Activated CD8-positive, alpha-beta T cell treated with anti-CD3 and anti-CD28 coated beads, Interleukin-2, amount 10 ng/mL, durations not matched to agents 7 days and 5 days (primary cell): ENCODE measurements at regions not wholly inside any gene's neighbourhood (a gene's known extent, or its start where the extent isn't known, plus 50 kb on each side); places are given as distances from the start of the nearest gene placed in this dataset.

ENCODE experiments used
- ATAC-seq: fragments of 150-1000 bp; cut with Tn5 transposase; one replicate; pipeline ENCODE4 v1.10.0; 2021; ENCODE audit warnings: moderate library complexity
- CTCF ChIA-PET: fragments of 350-600 bp; sonication (Branson Sonifier 250); formaldehyde crosslinking; loops from one replicate; lab custom pipeline; 2021; ENCODE audit warnings: antibody characterized with exemption; lab: Charles Lee
- POLR2A ChIA-PET: fragments of 350-600 bp; sonication (Branson Sonifier 250); formaldehyde crosslinking; loops from one replicate; lab custom pipeline; 2021; ENCODE audit warnings: antibody characterized with exemption; lab: Charles Lee
- DNase-seq: peaks from one replicate; pipeline ENCODE4 v3.0.0-alpha.2; 2020
- H3K27ac Mint-ChIP-seq: one replicate; pipeline ENCODE4 v1.8.0; 2021; ENCODE audit warnings: mild to moderate bottlenecking, mixed read lengths
- H3K27me3 Mint-ChIP-seq: one replicate; pipeline ENCODE4 v1.8.0; 2021; ENCODE audit warnings: low read depth, mixed read lengths
- H3K36me3 Mint-ChIP-seq: one replicate; pipeline ENCODE4 v1.8.0; 2021; ENCODE audit warnings: low read depth, mixed read lengths
- H3K4me1 Mint-ChIP-seq: one replicate; pipeline ENCODE4 v1.8.0; 2021; ENCODE audit warnings: low read depth, mixed read lengths
- H3K4me3 Mint-ChIP-seq: one replicate; pipeline ENCODE4 v1.8.0; 2021; ENCODE audit warnings: mild to moderate bottlenecking, mixed read lengths
- H3K9me3 Mint-ChIP-seq: one replicate; pipeline ENCODE4 v1.8.0; 2022; ENCODE audit warnings: mixed read lengths; ENCODE audit not compliant: insufficient read depth

- CTCF ChIA-PET, result no interaction called here
Observed at GRCh38 chr13:22463089-22463488, 717.7 kb upstream of the SGCG start.

GRCh38 chr13:22468045-22468444 lies 712.7 kb upstream of the SGCG start:
- ATAC-seq (no peak), DNase-seq (no peak)
- H3K4me3 Mint-ChIP-seq, result no peak overlapping the region
- no peaks in the 10 kb centered on the region for H3K27me3 Mint-ChIP-seq
- H3K36me3 Mint-ChIP-seq, result no peaks in the 10 kb centered on the region
- no peaks in the 10 kb centered on the region for H3K9me3 Mint-ChIP-seq
- H3K27ac Mint-ChIP-seq, result no peak overlapping the region
- POLR2A ChIA-PET, result no interaction called here
- no peaks in the 10 kb centered on the region for H3K4me1 Mint-ChIP-seq
- CTCF ChIA-PET, result no interaction called here

More at GRCh38 chr13:22463089-22463488, 717.7 kb upstream of the SGCG start:
- Mint-ChIP-seq H3K27ac (no peak overlapping the region), H3K4me1 (no peaks in the 10 kb centered on the region), H3K36me3 (no peaks in the 10 kb centered on the region), H3K27me3 (no peaks in the 10 kb centered on the region), H3K9me3 (no peaks in the 10 kb centered on the region), H3K4me3 (no peak overlapping the region)
- no peak for ATAC-seq
- POLR2A ChIA-PET, result no interaction called here
- no peak for DNase-seq

- no peak overlapping the region for H3K4me3 Mint-ChIP-seq
- H3K36me3 Mint-ChIP-seq, result no peaks in the 10 kb centered on the region
- H3K9me3 Mint-ChIP-seq, result no peaks in the 10 kb centered on the region
- no peak overlapping the region for H3K27ac Mint-ChIP-seq
- ATAC-seq (no peak), DNase-seq (no peak)
- ChIA-PET POLR2A (no interaction called here), CTCF (no interaction called here)
- no peaks in the 10 kb centered on the region for H3K27me3 Mint-ChIP-seq
- H3K4me1 Mint-ChIP-seq, result no peaks in the 10 kb centered on the region
Observed at GRCh38 chr13:22468824-22469223, 712.0 kb upstream of the SGCG start.

GRCh38 chr13:22469452-22469851 lies 711.3 kb upstream of the SGCG start:
- ATAC-seq (no peak), DNase-seq (no peak)
- ChIA-PET POLR2A (no interaction called here), CTCF (no interaction called here)
- H3K36me3 Mint-ChIP-seq, result no peaks in the 10 kb centered on the region
- H3K4me3 Mint-ChIP-seq, result no peak overlapping the region
- no peak overlapping the region for H3K27ac Mint-ChIP-seq
- H3K27me3 Mint-ChIP-seq, result no peaks in the 10 kb centered on the region
- no peaks in the 10 kb centered on the region for H3K4me1 Mint-ChIP-seq
- H3K9me3 Mint-ChIP-seq, result no peaks in the 10 kb centered on the region

- DNase-seq (no peak), ATAC-seq (no peak)
- H3K36me3 Mint-ChIP-seq, result no peaks in the 10 kb centered on the region
- ChIA-PET POLR2A (no interaction called here), CTCF (no interaction called here)
- H3K4me1 Mint-ChIP-seq, result no peaks in the 10 kb centered on the region
- H3K27me3 Mint-ChIP-seq, result no peaks in the 10 kb centered on the region
- no peak overlapping the region for H3K27ac Mint-ChIP-seq
- H3K4me3 Mint-ChIP-seq, result no peak overlapping the region
- no peaks in the 10 kb centered on the region for H3K9me3 Mint-ChIP-seq
Observed at GRCh38 chr13:22470075-22470474, 710.7 kb upstream of the SGCG start.

GRCh38 chr13:22482496-22483000 lies 698.2 kb upstream of the SGCG start:
- DNase-seq, result no peak
- H3K27me3 Mint-ChIP-seq, result no peaks in the 10 kb centered on the region
- ATAC-seq, result no peak
- ChIA-PET CTCF (no interaction called here), POLR2A (no interaction called here)
- H3K27ac Mint-ChIP-seq, result no peak overlapping the region
- H3K36me3 Mint-ChIP-seq, result no peaks in the 10 kb centered on the region
- no peaks in the 10 kb centered on the region for H3K4me1 Mint-ChIP-seq
- H3K9me3 Mint-ChIP-seq, result peaks cover 7% of the 10 kb centered on the region
- H3K4me3 Mint-ChIP-seq, result no peak overlapping the region

GRCh38 chr13:22483276-22483675 lies 697.5 kb upstream of the SGCG start:
- DNase-seq, result no peak
- ChIA-PET CTCF (no interaction called here), POLR2A (no interaction called here)
- Mint-ChIP-seq H3K27ac (no peak overlapping the region), H3K9me3 (peaks cover 7% of the 10 kb centered on the region), H3K36me3 (no peaks in the 10 kb centered on the region), H3K4me3 (no peak overlapping the region), H3K4me1 (no peaks in the 10 kb centered on the region), H3K27me3 (no peaks in the 10 kb centered on the region)
- ATAC-seq, result no peak

- POLR2A ChIA-PET, result no interaction called here
- Mint-ChIP-seq H3K4me3 (no peak overlapping the region), H3K4me1 (no peaks in the 10 kb centered on the region), H3K27ac (no peak overlapping the region), H3K9me3 (peaks cover 7% of the 10 kb centered on the region), H3K36me3 (no peaks in the 10 kb centered on the region), H3K27me3 (no peaks in the 10 kb centered on the region)
- ATAC-seq (no peak), DNase-seq (no peak)
- CTCF ChIA-PET, result no interaction called here
Observed at GRCh38 chr13:22486490-22486889, 694.3 kb upstream of the SGCG start.

GRCh38 chr13:22487932-22488331 lies 692.8 kb upstream of the SGCG start:
- no peaks in the 10 kb centered on the region for H3K36me3 Mint-ChIP-seq
- H3K27ac Mint-ChIP-seq, result no peak overlapping the region
- peaks cover 7% of the 10 kb centered on the region for H3K9me3 Mint-ChIP-seq
- ATAC-seq (no peak), DNase-seq (no peak)
- H3K27me3 Mint-ChIP-seq, result no peaks in the 10 kb centered on the region
- no peaks in the 10 kb centered on the region for H3K4me1 Mint-ChIP-seq
- no peak overlapping the region for H3K4me3 Mint-ChIP-seq
- ChIA-PET POLR2A (no interaction called here), CTCF (no interaction called here)

GRCh38 chr13:22489771-22490170 lies 691.0 kb upstream of the SGCG start:
- no peaks in the 10 kb centered on the region for H3K4me1 Mint-ChIP-seq
- H3K27me3 Mint-ChIP-seq, result no peaks in the 10 kb centered on the region
- ATAC-seq (no peak), DNase-seq (no peak)
- ChIA-PET CTCF (interaction anchor here (0.6 kb wide), 1 partner anchor 1443 kb away, joined by 5 read pairs; no protein-coding TSS in a partner anchor), POLR2A (no interaction called here)
- H3K27ac Mint-ChIP-seq, result no peak overlapping the region
- no peak overlapping the region for H3K4me3 Mint-ChIP-seq
- H3K36me3 Mint-ChIP-seq, result no peaks in the 10 kb centered on the region
- peaks cover 7% of the 10 kb centered on the region for H3K9me3 Mint-ChIP-seq

GRCh38 chr13:22495819-22496218 lies 685.0 kb upstream of the SGCG start:
- no peak overlapping the region for H3K4me3 Mint-ChIP-seq
- ATAC-seq (no peak), DNase-seq (no peak)
- no peaks in the 10 kb centered on the region for H3K36me3 Mint-ChIP-seq
- CTCF ChIA-PET, result no interaction called here
- no peaks in the 10 kb centered on the region for H3K4me1 Mint-ChIP-seq
- no peak overlapping the region for H3K27ac Mint-ChIP-seq
- POLR2A ChIA-PET, result no interaction called here
- H3K9me3 Mint-ChIP-seq, result peaks cover 3% of the 10 kb centered on the region
- H3K27me3 Mint-ChIP-seq, result no peaks in the 10 kb centered on the region

- ChIA-PET CTCF (no interaction called here), POLR2A (no interaction called here)
- ATAC-seq, result no peak
- DNase-seq, result no peak
- H3K9me3 Mint-ChIP-seq, result peaks cover 3% of the 10 kb centered on the region
- no peak overlapping the region for H3K27ac Mint-ChIP-seq
- H3K4me1 Mint-ChIP-seq, result no peaks in the 10 kb centered on the region
- H3K4me3 Mint-ChIP-seq, result no peak overlapping the region
- H3K36me3 Mint-ChIP-seq, result no peaks in the 10 kb centered on the region
- H3K27me3 Mint-ChIP-seq, result no peaks in the 10 kb centered on the region
Observed at GRCh38 chr13:22496803-22497508, 683.8 kb upstream of the SGCG start.
